ENCODE measurements at regions not wholly inside any gene's neighbourhood (a gene's known extent, or its start where the extent isn't known, plus 50 kb on each side); places are given as distances from the start of the nearest gene placed in this dataset.
"Not testable (repeated sequence)": the region's sequence is repeated elsewhere in the genome, so short reads cannot be mapped to it uniquely, and the experiment has no call there.

DNA sequence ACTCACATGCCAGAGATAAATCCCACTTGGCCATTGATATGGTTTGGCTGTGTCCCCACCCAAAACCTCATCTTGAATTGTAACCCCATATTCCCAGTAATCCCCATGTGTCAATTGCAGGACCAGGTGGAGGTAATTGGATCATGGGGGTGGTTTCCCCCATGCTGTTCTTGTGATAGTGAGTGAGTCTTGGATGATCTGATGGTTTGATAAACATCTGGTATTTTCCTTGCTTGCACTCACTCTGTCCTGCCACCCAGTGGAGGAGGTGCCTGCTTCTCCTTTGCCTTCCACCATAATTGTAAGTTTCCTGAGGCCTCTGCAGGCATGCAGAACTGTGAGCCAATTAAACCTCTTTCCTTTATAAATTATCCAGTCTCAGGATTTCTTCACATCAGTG lies 50.4 kb upstream of the B3GAT2 start:
- not testable (repeated sequence) for DNase-seq (ENCODE audit: low read depth in 4 of 4, low spot score in 2 of 4)

DNA sequence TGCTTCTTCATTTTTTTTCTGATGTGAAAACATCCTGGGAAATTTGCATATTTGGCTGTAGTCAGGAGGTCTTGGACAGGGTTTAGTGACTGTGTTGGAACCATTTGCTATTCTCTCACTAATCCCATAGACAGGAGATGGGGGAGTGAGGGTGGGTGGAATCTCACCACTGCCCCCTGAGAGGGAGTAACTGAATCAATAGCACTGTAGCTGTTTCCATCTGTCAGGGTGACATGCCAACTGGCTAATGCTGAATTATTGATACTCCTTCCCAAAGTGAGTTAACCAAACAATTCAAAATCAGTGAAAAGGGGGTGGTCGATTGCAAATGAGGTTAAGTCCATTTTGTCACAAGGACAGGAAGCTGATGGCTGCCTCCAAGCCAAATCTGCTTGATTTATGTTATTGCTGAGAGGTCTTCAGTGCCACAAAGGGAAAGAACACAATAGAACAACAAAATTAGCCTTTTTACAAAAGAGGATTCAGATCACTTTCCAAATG lies 55.1 kb upstream of the B3GAT2 start:
- DNase-seq (ENCODE audit: low read depth in 4 of 4, low spot score in 2 of 4), result no peak

- DNase-seq (ENCODE audit: low read depth in 4 of 4, low spot score in 2 of 4), result peak in 2 of 4 donors; percentile 25 to 60
Measured at GRCh38 chr6:71012866-71013469, 56.1 kb upstream of the B3GAT2 start.

DNA sequence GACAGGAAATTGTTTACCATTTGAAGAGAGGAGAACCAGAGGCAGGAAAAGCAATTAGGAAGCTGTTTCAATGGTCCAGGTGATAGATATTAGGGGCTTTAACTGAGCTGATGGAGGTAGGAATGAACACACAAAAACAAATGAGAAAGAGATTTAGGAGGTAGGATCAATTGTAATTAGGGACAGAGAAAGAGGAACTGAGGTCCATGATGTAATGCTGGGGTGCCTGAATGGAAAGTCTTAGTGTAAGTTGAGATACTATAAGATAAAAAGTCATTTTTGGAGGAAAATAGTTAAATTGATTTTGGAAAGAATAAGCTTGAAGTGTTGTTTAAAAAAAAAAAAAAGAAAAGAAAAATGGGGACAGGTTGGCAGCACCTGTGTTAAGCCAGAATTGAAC lies 58.5 kb upstream of the B3GAT2 start:
- DNase-seq (ENCODE audit: low read depth in 4 of 4, low spot score in 2 of 4), result no peak

- DNase-seq (ENCODE audit: low read depth in 4 of 4, low spot score in 2 of 4), result no peak
Measured at GRCh38 chr6:71028236-71028876, 71.5 kb upstream of the B3GAT2 start.

- DNase-seq (ENCODE audit: low read depth in 4 of 4, low spot score in 2 of 4), result no peak
Measured at GRCh38 chr6:71028877-71029252, 72.0 kb upstream of the B3GAT2 start.

DNA sequence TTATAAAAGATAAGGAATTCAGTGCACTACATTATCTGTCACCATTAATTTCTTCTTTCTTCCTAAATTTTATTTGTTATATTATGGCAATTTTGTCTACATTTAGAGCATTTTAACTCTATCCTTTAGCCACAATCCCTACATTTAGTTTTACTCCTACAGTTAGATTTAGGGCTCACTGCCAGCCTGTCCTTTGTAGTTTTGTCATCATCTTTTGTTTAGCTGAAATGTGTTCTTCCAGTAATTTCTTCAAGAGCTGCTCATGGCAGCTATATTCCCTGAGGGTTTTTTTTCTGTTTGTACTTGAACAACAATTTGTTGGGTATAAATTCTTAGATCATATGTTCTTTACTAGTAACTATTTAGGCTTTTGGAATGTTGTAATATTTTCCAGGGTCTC lies 72.7 kb upstream of the B3GAT2 start:
- no peak for DNase-seq (ENCODE audit: low read depth in 4 of 4, low spot score in 2 of 4)

- DNase-seq (ENCODE audit: low read depth in 4 of 4, low spot score in 2 of 4), result no peak
Measured at GRCh38 chr6:71031912-71032311, 75.1 kb upstream of the B3GAT2 start.

DNA sequence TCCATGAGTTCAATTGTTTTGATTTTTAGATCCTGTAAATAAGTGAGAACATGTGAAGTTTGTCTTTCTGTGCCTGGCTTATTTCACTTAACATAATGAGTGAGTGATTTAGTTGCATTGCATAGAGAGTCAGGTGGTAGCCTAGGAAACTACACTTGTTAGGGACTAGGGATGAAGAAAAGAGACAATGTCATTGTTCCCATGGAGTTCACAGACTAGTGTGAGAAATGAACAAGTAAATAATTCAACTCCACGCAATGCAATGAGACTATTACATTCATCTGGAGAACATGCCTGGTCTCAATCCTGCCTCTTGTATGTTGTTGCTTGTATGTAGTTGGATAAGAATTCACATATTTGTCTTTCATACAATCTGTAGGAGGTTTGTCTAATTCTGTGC lies 76.3 kb upstream of the B3GAT2 start:
- DNase-seq (ENCODE audit: low read depth in 4 of 4, low spot score in 2 of 4), result no peak

DNA sequence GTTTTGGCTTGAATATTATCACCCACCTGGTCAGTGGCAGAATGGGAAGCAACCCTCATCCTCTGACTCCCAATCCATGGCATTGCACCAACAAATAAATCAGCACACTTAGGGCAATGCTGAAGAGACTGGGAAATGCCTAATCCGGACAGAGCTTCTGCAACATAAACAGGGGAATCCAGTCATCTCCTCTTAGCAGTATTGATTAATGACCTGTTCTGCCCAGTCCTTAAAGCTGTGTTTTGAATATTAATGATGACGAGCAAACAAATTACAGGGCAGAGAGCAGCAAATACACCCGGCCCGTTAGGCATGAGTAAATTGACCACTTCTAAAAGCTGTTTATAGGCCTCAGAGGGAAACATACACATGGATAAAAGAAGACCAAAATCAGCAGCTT lies 77.0 kb upstream of the B3GAT2 start:
- no peak for DNase-seq (ENCODE audit: low read depth in 4 of 4, low spot score in 2 of 4)

GRCh38 chr6:71034563-71035345 lies 77.9 kb upstream of the B3GAT2 start:
- no peak for DNase-seq (ENCODE audit: low read depth in 4 of 4, low spot score in 2 of 4)

- DNase-seq (ENCODE audit: low read depth in 4 of 4, low spot score in 2 of 4), result no peak
Measured at GRCh38 chr6:71035871-71036270, 79.0 kb upstream of the B3GAT2 start.

- DNase-seq (ENCODE audit: low read depth in 4 of 4, low spot score in 2 of 4), result no peak
Measured at GRCh38 chr6:71038711-71039344, 82.0 kb upstream of the B3GAT2 start.

DNA sequence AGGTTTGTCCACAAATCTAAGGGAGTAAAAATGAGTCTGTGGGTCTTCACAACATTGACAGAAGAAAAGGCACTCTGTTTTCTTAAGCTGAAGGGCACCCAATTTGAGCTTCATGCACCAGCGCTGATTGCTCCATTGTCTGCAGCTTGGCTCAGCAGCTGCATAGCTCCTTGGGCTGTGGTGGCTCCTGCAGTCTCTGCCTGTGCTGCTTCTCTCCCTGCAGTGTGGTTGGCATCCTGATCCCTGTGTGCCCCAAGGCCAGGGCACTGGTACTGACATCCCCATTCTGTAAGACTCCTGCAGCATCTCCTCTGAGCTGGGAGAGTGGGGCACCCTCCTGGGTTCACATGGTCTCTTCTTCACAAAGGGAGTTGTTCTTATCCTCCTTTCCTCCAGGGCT lies 83.2 kb upstream of the B3GAT2 start:
- DNase-seq (ENCODE audit: low read depth in 4 of 4, low spot score in 2 of 4), result no peak

DNA sequence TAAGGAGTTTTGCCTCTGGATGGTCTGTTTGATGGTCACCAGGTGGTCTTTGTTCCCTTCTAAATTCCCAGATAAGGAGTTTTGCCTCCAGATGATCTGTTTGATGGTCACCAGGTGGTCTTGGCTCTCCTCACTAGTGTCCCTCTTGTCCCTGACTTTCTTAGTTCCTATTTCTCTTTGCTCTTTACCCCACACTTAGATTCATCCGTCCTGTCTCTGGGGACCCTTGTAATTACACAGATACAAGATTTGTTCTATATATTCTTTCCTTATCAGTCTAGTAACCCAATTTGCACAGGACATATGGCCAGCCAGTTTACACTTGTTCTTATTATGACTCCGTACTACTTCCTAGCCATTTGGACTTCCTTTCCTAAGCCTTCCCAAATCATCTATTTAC lies 84.0 kb upstream of the B3GAT2 start:
- DNase-seq (ENCODE audit: low read depth in 4 of 4, low spot score in 2 of 4), result no peak

- no peak for DNase-seq (ENCODE audit: low read depth in 4 of 4, low spot score in 2 of 4)
Measured at GRCh38 chr6:71043902-71044301, 87.0 kb upstream of the B3GAT2 start.

GRCh38 chr6:71044753-71045152 lies 87.9 kb upstream of the B3GAT2 start:
- DNase-seq (ENCODE audit: low read depth in 4 of 4, low spot score in 2 of 4), result no peak

- peak in 3 of 4 donors; percentile 16 to 20 (median 19) for DNase-seq (ENCODE audit: low read depth in 4 of 4, low spot score in 2 of 4)
Measured at GRCh38 chr6:71045296-71045695, 88.4 kb upstream of the B3GAT2 start.

GRCh38 chr6:71047417-71047816 lies 90.6 kb upstream of the B3GAT2 start:
- DNase-seq (ENCODE audit: low read depth in 4 of 4, low spot score in 2 of 4), result no peak

DNA sequence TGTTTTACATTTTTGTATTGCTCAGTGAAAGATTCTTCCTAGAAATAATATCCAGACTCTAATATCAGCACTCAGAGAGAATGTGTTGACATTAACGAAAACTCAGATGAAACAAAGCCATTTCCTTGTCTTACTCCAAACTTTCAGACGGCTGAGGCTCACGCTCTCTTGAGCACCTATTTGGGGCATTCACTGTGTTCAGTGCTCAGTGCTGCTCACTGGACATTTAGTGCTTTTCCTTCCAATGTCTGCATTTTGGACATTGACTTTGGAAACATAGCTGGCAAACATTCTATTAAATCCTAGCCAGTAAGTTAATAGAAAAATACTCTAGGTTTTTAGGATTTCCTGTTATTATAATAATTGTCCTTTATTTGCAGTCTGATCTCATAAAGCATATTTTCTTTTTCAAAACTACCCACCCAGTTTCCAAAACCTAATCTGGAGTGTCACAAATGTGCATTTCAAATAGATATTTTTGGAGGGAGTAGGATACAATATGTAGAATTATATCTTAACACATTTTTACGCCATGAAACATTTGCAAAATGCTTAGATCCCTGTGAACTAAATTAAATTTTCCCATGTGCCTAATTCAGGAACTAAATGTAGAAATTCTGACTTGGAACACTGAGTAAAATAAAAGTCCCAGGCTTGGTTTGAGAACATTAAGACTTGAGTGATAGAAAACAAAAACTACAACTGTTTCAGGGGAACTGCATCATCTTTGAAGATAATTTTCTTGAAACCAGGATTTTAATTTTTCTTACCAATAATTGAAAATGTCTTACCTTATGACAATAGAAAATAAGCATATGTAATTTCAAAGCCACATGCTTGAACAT lies 91.7 kb upstream of the B3GAT2 start:
- DNase-seq (ENCODE audit: low read depth in 4 of 4, low spot score in 2 of 4), result no peak
